ENCODE measurements at regions not wholly inside any gene's neighbourhood (a gene's known extent, or its start where the extent isn't known, plus 50 kb on each side); places are given as distances from the start of the nearest gene placed in this dataset.

DNA sequence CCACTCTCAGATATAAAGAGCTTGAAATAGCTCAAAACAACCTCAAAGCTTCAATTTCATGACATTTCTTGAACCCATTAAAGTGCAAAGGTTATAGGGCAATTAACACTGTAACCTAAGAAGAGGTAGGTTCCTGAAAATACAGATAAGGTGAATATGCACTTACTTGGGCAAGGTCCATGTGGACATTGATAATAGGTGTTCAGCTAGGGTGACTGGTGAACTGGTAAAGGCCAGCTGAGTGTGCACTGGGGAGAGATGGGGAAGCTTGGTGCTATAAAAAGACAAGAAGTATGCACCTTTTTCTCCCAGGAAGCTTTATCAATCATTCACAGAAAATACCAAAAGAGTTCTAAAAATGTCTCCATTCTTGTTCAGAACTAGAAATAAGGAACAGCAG, 418.6 kb downstream of the SLC16A7 start:
- H3K4me1 ChIP-seq (ENCODE audit: insufficient read depth, poor library complexity, severe bottlenecking) = no peaks in the 10 kb centered on the region
- TF ChIP-seq CTCF (IDR thresholded peaks at IDR 0.05; ENCODE audit: poor library complexity, severe bottlenecking) = no peak
- no peak for ATAC-seq (ENCODE audit: low read depth)

DNA sequence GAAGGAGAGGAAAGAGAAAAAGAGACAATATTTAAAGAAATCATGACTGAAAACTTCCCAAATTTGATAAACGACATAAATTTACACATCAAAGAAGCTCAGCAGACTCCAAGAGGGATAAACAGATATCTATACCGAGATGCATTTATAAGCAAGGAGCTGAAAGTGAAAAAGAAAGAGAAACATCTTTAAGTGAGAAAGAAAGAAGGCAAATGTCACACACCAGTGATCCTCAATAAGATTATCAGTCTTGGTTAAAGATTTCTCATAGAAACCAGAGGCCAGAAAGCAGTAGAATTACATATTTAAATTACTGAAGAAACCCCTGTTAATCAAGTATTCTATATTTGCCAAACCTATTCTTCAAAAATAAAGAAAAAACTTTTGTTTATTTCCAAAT, 424.2 kb downstream of the SLC16A7 start:
- ATAC-seq (ENCODE audit: low read depth) = no peak
- no peak overlapping the region for H3K4me3 ChIP-seq (ENCODE audit: severe bottlenecking)
- no peak for TF ChIP-seq CTCF (IDR thresholded peaks at IDR 0.05; ENCODE audit: poor library complexity, severe bottlenecking)
- no peak overlapping the region for H3K27ac ChIP-seq (ENCODE audit: poor library complexity, severe bottlenecking)
- H3K9me3 ChIP-seq (ENCODE audit: severe bottlenecking) = no peaks in the 10 kb centered on the region
- no peak for DNase-seq (ENCODE audit: low spot score)
- H3K27me3 ChIP-seq (ENCODE audit: insufficient read depth, poor library complexity, severe bottlenecking) = no peaks in the 10 kb centered on the region
- no peaks in the 10 kb centered on the region for H3K4me1 ChIP-seq (ENCODE audit: insufficient read depth, poor library complexity, severe bottlenecking)
- H3K36me3 ChIP-seq (ENCODE audit: low read depth) = no peaks in the 10 kb centered on the region

More for the DNA sequence above, 418.6 kb downstream of the SLC16A7 start:
- no peak for DNase-seq (ENCODE audit: low spot score)
- H3K27ac ChIP-seq (ENCODE audit: poor library complexity, severe bottlenecking) = no peak overlapping the region
- H3K9me3 ChIP-seq (ENCODE audit: severe bottlenecking) = no peaks in the 10 kb centered on the region
- H3K4me3 ChIP-seq (ENCODE audit: severe bottlenecking) = no peak overlapping the region
- no peaks in the 10 kb centered on the region for H3K36me3 ChIP-seq (ENCODE audit: low read depth)
- no peaks in the 10 kb centered on the region for H3K27me3 ChIP-seq (ENCODE audit: insufficient read depth, poor library complexity, severe bottlenecking)

DNA sequence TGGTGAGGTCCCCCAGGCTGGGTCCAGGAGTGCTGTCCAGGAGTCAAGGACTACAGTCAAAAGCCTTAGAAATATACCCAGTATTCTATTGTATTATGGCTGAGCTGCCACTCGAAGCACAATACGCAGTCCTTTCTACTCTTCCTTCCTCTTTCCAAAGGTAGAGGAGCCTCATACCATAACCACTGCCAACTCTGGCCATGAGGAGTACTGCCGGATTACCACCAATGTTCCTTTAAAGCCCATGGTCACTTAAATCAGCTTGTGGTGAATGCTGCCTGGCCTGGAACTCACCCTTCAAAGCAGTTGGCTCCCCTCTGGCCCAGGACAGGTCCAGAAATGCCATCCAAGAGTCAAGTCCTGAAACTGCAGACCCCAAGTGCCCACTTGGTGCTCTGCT, 425.4 kb downstream of the SLC16A7 start:
- ATAC-seq (ENCODE audit: low read depth) (no peak), DNase-seq (ENCODE audit: low spot score) (no peak)
- no peaks in the 10 kb centered on the region for H3K27me3 ChIP-seq (ENCODE audit: insufficient read depth, poor library complexity, severe bottlenecking)
- no peak for TF ChIP-seq CTCF (IDR thresholded peaks at IDR 0.05; ENCODE audit: poor library complexity, severe bottlenecking)
- H3K27ac ChIP-seq (ENCODE audit: poor library complexity, severe bottlenecking) = no peak overlapping the region
- H3K4me1 ChIP-seq (ENCODE audit: insufficient read depth, poor library complexity, severe bottlenecking) = no peaks in the 10 kb centered on the region
- no peaks in the 10 kb centered on the region for H3K9me3 ChIP-seq (ENCODE audit: severe bottlenecking)
- no peak overlapping the region for H3K4me3 ChIP-seq (ENCODE audit: severe bottlenecking)
- no peaks in the 10 kb centered on the region for H3K36me3 ChIP-seq (ENCODE audit: low read depth)

GRCh38 chr12:60027266-60027665, 431.4 kb downstream of the SLC16A7 start:
- Histone ChIP-seq H3K4me3 (ENCODE audit: severe bottlenecking) (no peak overlapping the region), H3K4me1 (ENCODE audit: insufficient read depth, poor library complexity, severe bottlenecking) (no peaks in the 10 kb centered on the region), H3K27ac (ENCODE audit: poor library complexity, severe bottlenecking) (no peak overlapping the region), H3K27me3 (ENCODE audit: insufficient read depth, poor library complexity, severe bottlenecking) (no peaks in the 10 kb centered on the region), H3K36me3 (ENCODE audit: low read depth) (no peaks in the 10 kb centered on the region), H3K9me3 (ENCODE audit: severe bottlenecking) (no peaks in the 10 kb centered on the region)
- no peak for DNase-seq (ENCODE audit: low spot score)
- ATAC-seq (ENCODE audit: low read depth) = no peak
- TF ChIP-seq CTCF (IDR thresholded peaks at IDR 0.05; ENCODE audit: poor library complexity, severe bottlenecking) = no peak

GRCh38 chr12:60034147-60034546, 438.3 kb downstream of the SLC16A7 start:
- TF ChIP-seq CTCF (IDR thresholded peaks at IDR 0.05; ENCODE audit: poor library complexity, severe bottlenecking) = no peak
- ATAC-seq (ENCODE audit: low read depth) = no peak
- no peaks in the 10 kb centered on the region for H3K27me3 ChIP-seq (ENCODE audit: insufficient read depth, poor library complexity, severe bottlenecking)

More at GRCh38 chr12:60034147-60034546, 438.3 kb downstream of the SLC16A7 start:
- no peak for DNase-seq (ENCODE audit: low spot score)
- no peak overlapping the region for H3K4me3 ChIP-seq (ENCODE audit: severe bottlenecking)
- no peaks in the 10 kb centered on the region for H3K9me3 ChIP-seq (ENCODE audit: severe bottlenecking)
- H3K4me1 ChIP-seq (ENCODE audit: insufficient read depth, poor library complexity, severe bottlenecking) = no peaks in the 10 kb centered on the region
- H3K27ac ChIP-seq (ENCODE audit: poor library complexity, severe bottlenecking) = no peak overlapping the region
- H3K36me3 ChIP-seq (ENCODE audit: low read depth) = no peaks in the 10 kb centered on the region

Data from RWPE2 (cell line).